ENCODE measurements at regions not wholly inside any gene's neighbourhood (a gene's known extent, or its start where the extent isn't known, plus 50 kb on each side); places are given as distances from the start of the nearest gene placed in this dataset.
"Not testable (repeated sequence)": the region's sequence is repeated elsewhere in the genome, so short reads cannot be mapped to it uniquely, and the experiment has no call there.

GRCh38 chr19:33866696-33867095, 70.0 kb downstream of the KCTD15 start:
- ATAC-seq (ENCODE audit: low read depth in 2 of 2) (no peak), DNase-seq (no peak)
- Mint-ChIP-seq H3K27ac (no peak overlapping the region), H3K36me3 (no peaks in the 10 kb centered on the region), H3K27me3 (peaks cover 0 to 46% (median 7%) of the 10 kb centered on the region in 3 donors), H3K4me1 (no peaks in the 10 kb centered on the region), H3K4me3 (no peak overlapping the region), H3K9me3 (peaks cover 0 to 4% (median 0%) of the 10 kb centered on the region in 7 donors)

- H3K4me1 Mint-ChIP-seq = no peaks in the 10 kb centered on the region
- H3K36me3 Mint-ChIP-seq = no peaks in the 10 kb centered on the region
- H3K9me3 Mint-ChIP-seq = peaks cover 0 to 4% (median 0%) of the 10 kb centered on the region in 7 donors
- H3K27ac Mint-ChIP-seq = peak overlapping the region in 1 of 6 donors; percentile 54
- DNase-seq (no peak), ATAC-seq (ENCODE audit: low read depth in 2 of 2) (no peak)
- H3K27me3 Mint-ChIP-seq = peaks cover 4 to 55% (median 16%) of the 10 kb centered on the region in 3 donors
- no peak overlapping the region for H3K4me3 Mint-ChIP-seq
Observed at GRCh38 chr19:33868076-33868735, 71.5 kb downstream of the KCTD15 start.

- H3K27me3 Mint-ChIP-seq = peaks cover 7 to 55% (median 16%) of the 10 kb centered on the region in 3 donors
- no peak overlapping the region for H3K4me3 Mint-ChIP-seq
- H3K27ac Mint-ChIP-seq = peak overlapping the region in 1 of 6 donors; percentile 54
- no peak for ATAC-seq (ENCODE audit: low read depth in 2 of 2)
- H3K9me3 Mint-ChIP-seq = peaks cover 0 to 4% (median 0%) of the 10 kb centered on the region in 7 donors
- no peak for DNase-seq
- H3K4me1 Mint-ChIP-seq = no peaks in the 10 kb centered on the region
- no peaks in the 10 kb centered on the region for H3K36me3 Mint-ChIP-seq
Observed at GRCh38 chr19:33868788-33869412, 72.2 kb downstream of the KCTD15 start.

- not testable (repeated sequence) for H3K36me3 Mint-ChIP-seq; H3K9me3 Mint-ChIP-seq; DNase-seq; H3K4me3 Mint-ChIP-seq; ATAC-seq (ENCODE audit: low read depth in 2 of 2); H3K27ac Mint-ChIP-seq; H3K4me1 Mint-ChIP-seq
- peaks cover 7 to 46% (median 16%) of the 10 kb centered on the region in 3 donors for H3K27me3 Mint-ChIP-seq
Observed at GRCh38 chr19:33870298-33870932, 73.7 kb downstream of the KCTD15 start.

- Mint-ChIP-seq H3K4me3 (no peak overlapping the region), H3K27me3 (peaks cover 9 to 49% (median 14%) of the 10 kb centered on the region in 3 donors), H3K27ac (no peak overlapping the region), H3K36me3 (no peaks in the 10 kb centered on the region), H3K4me1 (no peaks in the 10 kb centered on the region), H3K9me3 (no peaks in the 10 kb centered on the region)
- DNase-seq (no peak), ATAC-seq (ENCODE audit: low read depth in 2 of 2) (no peak)
Observed at GRCh38 chr19:33871605-33872004, 74.9 kb downstream of the KCTD15 start.

GRCh38 chr19:33872445-33873320, 76.0 kb downstream of the KCTD15 start:
- Mint-ChIP-seq H3K36me3 (no peaks in the 10 kb centered on the region), H3K4me3 (no peak overlapping the region), H3K27ac (no peak overlapping the region), H3K4me1 (no peaks in the 10 kb centered on the region), H3K27me3 (peaks cover 10 to 48% (median 13%) of the 10 kb centered on the region in 3 donors), H3K9me3 (no peaks in the 10 kb centered on the region)
- no peak for ATAC-seq (ENCODE audit: low read depth in 2 of 2)
- no peak for DNase-seq

GRCh38 chr19:33875071-33875470, 78.4 kb downstream of the KCTD15 start:
- DNase-seq (no peak), ATAC-seq (ENCODE audit: low read depth in 2 of 2) (no peak)
- Mint-ChIP-seq H3K4me3 (no peak overlapping the region), H3K4me1 (no peaks in the 10 kb centered on the region), H3K27ac (no peak overlapping the region), H3K9me3 (no peaks in the 10 kb centered on the region), H3K36me3 (no peaks in the 10 kb centered on the region), H3K27me3 (peaks cover 17 to 32% (median 23%) of the 10 kb centered on the region in 3 donors)

- no peaks in the 10 kb centered on the region for H3K36me3 Mint-ChIP-seq
- DNase-seq (no peak), ATAC-seq (ENCODE audit: low read depth in 2 of 2) (no peak)
- H3K9me3 Mint-ChIP-seq = no peaks in the 10 kb centered on the region
- peaks cover 17 to 30% (median 23%) of the 10 kb centered on the region in 3 donors for H3K27me3 Mint-ChIP-seq
- no peak overlapping the region for H3K27ac Mint-ChIP-seq
- H3K4me3 Mint-ChIP-seq = peak overlapping the region in 1 of 8 donors; percentile 13
- no peaks in the 10 kb centered on the region for H3K4me1 Mint-ChIP-seq
Observed at GRCh38 chr19:33876192-33876591, 79.5 kb downstream of the KCTD15 start.

GRCh38 chr19:33878030-33878544, 81.4 kb downstream of the KCTD15 start:
- DNase-seq (no peak), ATAC-seq (ENCODE audit: low read depth in 2 of 2) (no peak)
- Mint-ChIP-seq H3K27ac (no peak overlapping the region), H3K36me3 (no peaks in the 10 kb centered on the region), H3K4me1 (no peaks in the 10 kb centered on the region), H3K4me3 (no peak overlapping the region), H3K27me3 (peaks cover 8 to 20% (median 18%) of the 10 kb centered on the region in 3 donors), H3K9me3 (no peaks in the 10 kb centered on the region)

GRCh38 chr19:33878910-33879810, 82.5 kb downstream of the KCTD15 start:
- H3K27me3 Mint-ChIP-seq = peaks cover 11 to 22% (median 17%) of the 10 kb centered on the region in 3 donors
- no peak overlapping the region for H3K27ac Mint-ChIP-seq
- DNase-seq (no peak), ATAC-seq (ENCODE audit: low read depth in 2 of 2) (no peak)
- no peaks in the 10 kb centered on the region for H3K36me3 Mint-ChIP-seq
- H3K9me3 Mint-ChIP-seq = no peaks in the 10 kb centered on the region
- H3K4me1 Mint-ChIP-seq = peaks cover 0 to 2% (median under 1%) of the 10 kb centered on the region in 3 donors
- no peak overlapping the region for H3K4me3 Mint-ChIP-seq

GRCh38 chr19:33879818-33880575, 83.3 kb downstream of the KCTD15 start:
- Mint-ChIP-seq H3K27me3 (peaks cover 17 to 27% (median 21%) of the 10 kb centered on the region in 3 donors), H3K4me1 (peaks cover 0 to 4% (median 2%) of the 10 kb centered on the region in 3 donors), H3K9me3 (peaks cover 0 to 2% (median 0%) of the 10 kb centered on the region in 7 donors), H3K4me3 (no peak overlapping the region), H3K36me3 (no peaks in the 10 kb centered on the region), H3K27ac (no peak overlapping the region)
- ATAC-seq (ENCODE audit: low read depth in 2 of 2) (no peak), DNase-seq (no peak)
